Neuronal stem cell (in vitro differentiated cells): ENCODE measurements at regions not wholly inside any gene's neighbourhood (a gene's known extent, or its start where the extent isn't known, plus 50 kb on each side); places are given as distances from the start of the nearest gene placed in this dataset.
"Not testable (repeated sequence)": the region's sequence is repeated elsewhere in the genome, so short reads cannot be mapped to it uniquely, and the experiment has no call there.

Experiments
- DNase-seq: peaks from one replicate; pipeline ENCODE4 v3.0.0-alpha.2; 2013; ENCODE audit warnings: low spot score
- H2AFZ ChIP-seq: one replicate; pipeline ENCODE4 v1.6.1; 2013; ENCODE audit warnings: mild to moderate bottlenecking, low read length, inconsistent platforms
- H2AK5ac ChIP-seq: 2 replicates; pipeline ENCODE4 v1.6.1; 2013; ENCODE audit warnings: low read depth, mild to moderate bottlenecking, inconsistent platforms, low read length, moderate library complexity, mixed read lengths
- H2BK120ac ChIP-seq: 2 replicates; pipeline ENCODE4 v1.6.1; 2013; ENCODE audit warnings: low read depth, mild to moderate bottlenecking, inconsistent platforms, low read length, moderate library complexity, mixed read lengths
- H2BK12ac ChIP-seq: one replicate; pipeline ENCODE4 v1.6.1; 2013; ENCODE audit warnings: low read length, inconsistent platforms
- H2BK15ac ChIP-seq: 2 replicates; pipeline ENCODE4 v1.6.1; 2013; ENCODE audit warnings: mild to moderate bottlenecking, low read length, inconsistent platforms, mixed read lengths
- H2BK5ac ChIP-seq: one replicate; pipeline ENCODE4 v1.6.1; 2013; ENCODE audit warnings: inconsistent platforms, mild to moderate bottlenecking, low read length, moderate library complexity
- H3K14ac ChIP-seq: one replicate; pipeline ENCODE4 v1.6.1; 2013; ENCODE audit warnings: low read length, inconsistent platforms
- H3K18ac ChIP-seq: 2 replicates; pipeline ENCODE4 v1.6.1; 2013; ENCODE audit warnings: low read length, inconsistent platforms
- H3K23ac ChIP-seq: 2 replicates; pipeline ENCODE4 v1.6.1; 2013; ENCODE audit warnings: low read depth, mild to moderate bottlenecking, mixed read lengths, low read length, inconsistent platforms; ENCODE audit not compliant: poor library complexity
- H3K27ac ChIP-seq: replicated peaks from 3 replicates; pipeline ENCODE4 v1.5.1; 2013; ENCODE audit warnings: low read length, inconsistent platforms
- H3K27me3 ChIP-seq, 3 experiments: 2 replicates each; pipeline ENCODE4 v1.6.1; 2013; ENCODE audit warnings: low read length in 3 of 3, mild to moderate bottlenecking in 2 of 3, inconsistent platforms in 1 of 3, low read depth in 1 of 3, mixed read lengths in 1 of 3, moderate library complexity in 1 of 3; ENCODE audit not compliant: control insufficient read depth in 3 of 3, insufficient read depth in 3 of 3
- H3K36me3 ChIP-seq, 2 donors: replicated peaks in 1 of 2; 2 replicates each; pipeline ENCODE4 v1.6.1; 2013; ENCODE audit warnings: low read length in 2 of 2; ENCODE audit not compliant: control insufficient read depth in 2 of 2, insufficient read depth in 2 of 2
- H3K4ac ChIP-seq: 2 replicates; pipeline ENCODE4 v1.6.1; 2013; ENCODE audit warnings: inconsistent platforms, mild to moderate bottlenecking, low read length, moderate library complexity
- H3K4me1 ChIP-seq, 2 donors: 1 replicate in 1 of 2; 2 replicates in 1 of 2; pipeline ENCODE4 v1.6.1; 2013; ENCODE audit warnings: low read length in 2 of 2, low read depth in 1 of 2; ENCODE audit not compliant: control insufficient read depth in 2 of 2, insufficient read depth in 1 of 2
- H3K4me2 ChIP-seq: one replicate; pipeline ENCODE4 v1.6.1; 2013; ENCODE audit warnings: mild to moderate bottlenecking, low read length, inconsistent platforms; ENCODE audit not compliant: insufficient read depth, poor library complexity, severe bottlenecking
- H3K4me3 ChIP-seq, 2 donors: 2 replicates each; pipeline ENCODE4 v1.5.1; 2013; ENCODE audit warnings: low read length in 2 of 2, mild to moderate bottlenecking in 2 of 2, inconsistent platforms in 1 of 2, moderate library complexity in 1 of 2
- H3K79me1 ChIP-seq: one replicate; pipeline ENCODE4 v1.6.1; 2013; ENCODE audit warnings: low read depth, mild to moderate bottlenecking, inconsistent platforms, low read length, moderate library complexity
- H3K9ac ChIP-seq: one replicate; pipeline ENCODE4 v1.6.1; 2013; ENCODE audit warnings: mild to moderate bottlenecking, low read depth, low read length, inconsistent platforms; ENCODE audit not compliant: poor library complexity
- H3K9me3 ChIP-seq, 2 donors: replicated peaks in 1 of 2; 2 replicates each; pipeline versions ENCODE3 to v1.6.1; 2013; ENCODE audit warnings: low read length in 2 of 2, mild to moderate bottlenecking in 2 of 2, inconsistent platforms in 1 of 2, low read depth in 1 of 2, mixed read lengths in 1 of 2, moderate library complexity in 1 of 2; ENCODE audit not compliant: control insufficient read depth in 2 of 2, insufficient read depth in 1 of 2
- H4K8ac ChIP-seq: one replicate; pipeline ENCODE4 v1.6.1; 2013; ENCODE audit warnings: low read depth, mild to moderate bottlenecking, inconsistent platforms, low read length, moderate library complexity
- H4K91ac ChIP-seq: one replicate; pipeline ENCODE4 v1.6.1; 2013; ENCODE audit warnings: low read length, low read depth, mild to moderate bottlenecking, inconsistent platforms; ENCODE audit not compliant: poor library complexity
- WGBS, 2 donors: extraction: QIAGEN DNeasy Blood & Tissue Kit; methylation state at CpG; one replicate each; pipeline ENCODE4 v1.1.7; 2013; ENCODE audit warnings: missing lambda C conversion rate in 2 of 2, mixed read lengths in 1 of 2; ENCODE audit not compliant: insufficient read length in 2 of 2, insufficient replicate concordance in 1 of 2; ENCODE audit errors: extremely low coverage in 2 of 2; 5-methylcytosine and 5-hydroxymethylcytosine counted together

- no peak overlapping the region for H3K9ac ChIP-seq
- no CpG with 5 or more reads among the region's 2 CpGs for WGBS, 2 donors
- no peaks in the 10 kb centered on the region for H3K27me3 ChIP-seq
- H3K27ac ChIP-seq = no peak overlapping the region
- no peaks in the 10 kb centered on the region for H3K9me3 ChIP-seq
- no peak overlapping the region for H2AFZ ChIP-seq
- no peak overlapping the region for H4K8ac ChIP-seq
- no peak overlapping the region for H3K14ac ChIP-seq
- H2BK15ac ChIP-seq = no peak overlapping the region
- no peak overlapping the region for H2BK12ac ChIP-seq
- no peak overlapping the region for H2BK120ac ChIP-seq
- no peaks in the 10 kb centered on the region for H3K36me3 ChIP-seq
- no peak overlapping the region for H4K91ac ChIP-seq
- H3K4me2 ChIP-seq = no peak overlapping the region
- H3K18ac ChIP-seq = no peak overlapping the region
- H2AK5ac ChIP-seq = no peak overlapping the region
- H3K4ac ChIP-seq = no peak overlapping the region
- H3K23ac ChIP-seq = no peak overlapping the region
- H2BK5ac ChIP-seq = no peak overlapping the region
- H3K4me3 ChIP-seq = no peak overlapping the region
- H3K4me1 ChIP-seq = no peaks in the 10 kb centered on the region
- no peaks in the 10 kb centered on the region for H3K79me1 ChIP-seq
- DNase-seq = no peak
Observed at GRCh38 chr5:163747586-163747985, 242.2 kb downstream of the MAT2B start.

DNA sequence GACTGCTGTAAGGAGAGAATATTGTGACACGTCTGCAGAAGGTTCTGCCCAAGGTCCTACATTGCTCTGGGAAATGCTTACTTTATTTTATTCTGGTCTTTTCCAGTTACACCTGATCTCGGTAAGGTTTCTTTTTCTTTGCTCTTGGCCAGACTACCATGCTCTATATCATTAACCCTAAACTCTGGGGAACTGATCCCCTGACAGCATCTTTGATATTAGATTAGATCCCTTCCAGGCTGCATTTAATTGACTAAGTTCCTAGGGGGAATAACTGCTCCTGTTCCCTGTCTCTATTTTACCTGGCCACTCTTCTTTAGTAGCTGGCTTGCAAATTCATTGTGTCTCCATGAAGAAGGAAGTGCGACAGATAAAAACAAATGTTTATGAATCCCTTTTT is 243.5 kb downstream of the MAT2B start:
- no peak overlapping the region for H3K4ac ChIP-seq
- H2BK12ac ChIP-seq = no peak overlapping the region
- H3K14ac ChIP-seq = no peak overlapping the region
- no peaks in the 10 kb centered on the region for H3K9me3 ChIP-seq
- no peak overlapping the region for H3K9ac ChIP-seq
- no CpG with 5 or more reads among the region's 3 CpGs for WGBS, 2 donors
- no peak overlapping the region for H3K4me3 ChIP-seq
- H3K18ac ChIP-seq = no peak overlapping the region
- H3K36me3 ChIP-seq = no peaks in the 10 kb centered on the region
- no peak overlapping the region for H3K4me2 ChIP-seq
- H2BK5ac ChIP-seq = no peak overlapping the region
- H2AFZ ChIP-seq = no peak overlapping the region
- no peaks in the 10 kb centered on the region for H3K4me1 ChIP-seq
- H4K91ac ChIP-seq = no peak overlapping the region
- no peak overlapping the region for H3K27ac ChIP-seq
- no peaks in the 10 kb centered on the region for H3K79me1 ChIP-seq
- H3K27me3 ChIP-seq = no peaks in the 10 kb centered on the region
- no peak overlapping the region for H4K8ac ChIP-seq
- DNase-seq = no peak
- no peak overlapping the region for H2AK5ac ChIP-seq
- H2BK120ac ChIP-seq = no peak overlapping the region
- H2BK15ac ChIP-seq = no peak overlapping the region
- no peak overlapping the region for H3K23ac ChIP-seq

DNA sequence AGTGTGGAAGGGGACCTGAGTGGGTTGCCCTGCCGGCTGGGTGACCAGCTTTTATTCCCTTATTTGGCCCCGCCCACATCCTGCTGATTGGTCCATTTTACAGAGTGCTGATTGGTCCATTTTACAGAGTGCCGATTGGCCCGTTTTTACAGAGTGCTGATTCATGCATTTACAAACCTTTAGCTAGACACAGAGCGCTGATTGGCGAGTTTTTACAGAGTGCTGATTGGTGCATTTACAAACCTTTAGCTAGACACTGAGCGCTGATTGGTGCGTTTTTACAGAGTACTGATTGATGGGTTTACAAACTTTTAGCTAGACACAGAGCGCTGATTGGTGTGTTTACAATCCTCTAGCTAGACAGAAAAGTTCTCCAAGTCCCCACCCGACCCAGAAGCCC is 245.0 kb downstream of the MAT2B start:
- H3K4me3 ChIP-seq, H3K4ac ChIP-seq, DNase-seq, H3K27me3 ChIP-seq, H2AK5ac ChIP-seq, H2AFZ ChIP-seq, H3K23ac ChIP-seq, H2BK120ac ChIP-seq, H3K18ac ChIP-seq, H3K27ac ChIP-seq, H3K9ac ChIP-seq, H2BK15ac ChIP-seq, H2BK12ac ChIP-seq, H4K8ac ChIP-seq, H2BK5ac ChIP-seq, H3K4me1 ChIP-seq, H3K9me3 ChIP-seq, H3K36me3 ChIP-seq, H3K4me2 ChIP-seq, H3K14ac ChIP-seq, H3K79me1 ChIP-seq, H4K91ac ChIP-seq: not testable (repeated sequence)
- no CpG with 5 or more reads among the region's 10 CpGs for WGBS, 2 donors

DNA sequence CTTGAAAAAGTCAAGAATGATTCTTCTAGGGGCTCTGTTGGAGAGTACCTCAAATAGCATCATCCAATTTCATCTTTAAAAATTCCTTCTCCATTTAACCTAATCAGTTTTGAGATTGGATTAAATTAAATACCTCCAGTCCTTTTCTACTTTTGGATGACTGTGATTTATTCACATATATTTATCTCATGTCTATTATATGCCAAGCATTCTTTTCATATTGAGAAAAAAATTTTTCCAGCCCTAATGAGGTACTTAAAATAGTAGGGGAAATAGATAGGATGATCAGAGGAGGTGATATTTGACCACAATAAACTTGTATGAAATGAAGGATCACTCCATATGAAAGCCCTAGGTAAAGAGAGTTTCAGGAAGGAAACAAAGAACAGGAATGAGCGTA is 250.1 kb downstream of the MAT2B start:
- Histone ChIP-seq H2BK12ac (no peak overlapping the region), H3K4me3 (no peak overlapping the region), H2BK120ac (no peak overlapping the region), H4K91ac (no peak overlapping the region), H3K4ac (no peak overlapping the region), H3K79me1 (no peaks in the 10 kb centered on the region), H3K4me2 (no peak overlapping the region), H3K23ac (no peak overlapping the region), H3K9ac (no peak overlapping the region), H3K14ac (no peak overlapping the region), H2AFZ (no peak overlapping the region), H2BK15ac (no peak overlapping the region), H3K18ac (no peak overlapping the region), H3K4me1 (no peaks in the 10 kb centered on the region), H3K27ac (no peak overlapping the region), H4K8ac (no peak overlapping the region), H3K9me3 (no peaks in the 10 kb centered on the region), H2AK5ac (no peak overlapping the region), H3K36me3 (no peaks in the 10 kb centered on the region), H3K27me3 (no peaks in the 10 kb centered on the region), H2BK5ac (no peak overlapping the region)
- no peak for DNase-seq
- WGBS, 2 donors = no CpG with 5 or more reads among the region's 1 CpG
